22Rv1 (cell line): ENCODE measurements at regions not wholly inside any gene's neighbourhood (a gene's known extent, or its start where the extent isn't known, plus 50 kb on each side); places are given as distances from the start of the nearest gene placed in this dataset.
A peak's percentile ranks its signal among the peaks of the same experiment; 100 is the strongest.

Source experiments
- H3K27ac ChIP-seq: fragments of 450-650 bp; 2 replicates; pipeline ENCODE4 v1.5.1; 2017
- CTCF ChIP-seq: fragments of 450-650 bp; IDR thresholded peaks from 2 replicates; pipeline ENCODE4 v1.5.1; 2017; ENCODE audit warnings: mild to moderate bottlenecking
- ZFX ChIP-seq: fragments of 450-650 bp; IDR thresholded peaks from 2 replicates; pipeline ENCODE4 v1.6.1; 2017; ENCODE audit warnings: antibody characterized with exemption, borderline replicate concordance

GRCh38 chr4:66613591-66613990 lies 931.7 kb downstream of the CENPC start:
- TF ChIP-seq ZFX (no peak), CTCF (no peak)
- H3K27ac ChIP-seq, result no peak overlapping the region

GRCh38 chr4:66609014-66609413 lies 936.3 kb downstream of the CENPC start:
- no peak overlapping the region for H3K27ac ChIP-seq

GRCh38 chr4:66606908-66607307 lies 936.6 kb upstream of the EPHA5 start:
- TF ChIP-seq ZFX (no peak), CTCF (no peak)
- H3K27ac ChIP-seq, result peak overlapping the region; percentile 22; the same call in 1 of the 2 replicates

More at GRCh38 chr4:66609014-66609413, 936.3 kb downstream of the CENPC start:
- TF ChIP-seq ZFX (no peak), CTCF (no peak)

- TF ChIP-seq CTCF, result no peak
- TF ChIP-seq ZFX, result no peak
- no peak overlapping the region for H3K27ac ChIP-seq
Measured at GRCh38 chr4:66606215-66606614, 935.9 kb upstream of the EPHA5 start.

GRCh38 chr4:66604192-66604591 lies 933.9 kb upstream of the EPHA5 start:
- no peak for TF ChIP-seq CTCF
- H3K27ac ChIP-seq, result no peak overlapping the region

- TF ChIP-seq CTCF (no peak), ZFX (no peak)
- H3K27ac ChIP-seq, result no peak overlapping the region
Measured at GRCh38 chr4:66602622-66603021, 932.3 kb upstream of the EPHA5 start.

- TF ChIP-seq CTCF (no peak), ZFX (no peak)
Measured at GRCh38 chr4:66591968-66592367, 921.7 kb upstream of the EPHA5 start.

More at GRCh38 chr4:66591968-66592367, 921.7 kb upstream of the EPHA5 start:
- no peak overlapping the region for H3K27ac ChIP-seq
